GM19395 (cell line): ENCODE measurements at regions not wholly inside any gene's neighbourhood (a gene's known extent, or its start where the extent isn't known, plus 50 kb on each side); places are given as distances from the start of the nearest gene placed in this dataset.

Experiments used
- ATAC-seq: cut with Tn5 transposase; IDR thresholded peaks from one replicate; pipeline ENCODE4 v1.9.1; 2021; ENCODE audit warnings: mild to moderate bottlenecking, moderate library complexity; ENCODE audit not compliant: unreplicated experiment

- no peak for ATAC-seq
Observed at GRCh38 chr2:41958775-41959174, 89.0 kb upstream of the PKDCC start.

GRCh38 chr2:41959760-41960159 lies 88.1 kb upstream of the PKDCC start:
- ATAC-seq, result no peak

GRCh38 chr2:41962922-41963622 lies 84.7 kb upstream of the PKDCC start:
- ATAC-seq, result no peak

GRCh38 chr2:41963661-41964525 lies 83.9 kb upstream of the PKDCC start:
- no peak for ATAC-seq

- no peak for ATAC-seq
Observed at GRCh38 chr2:41965173-41965908, 82.5 kb upstream of the PKDCC start.

- no peak for ATAC-seq
Observed at GRCh38 chr2:41965909-41966295, 81.9 kb upstream of the PKDCC start.

GRCh38 chr2:41966431-41966893 lies 81.4 kb upstream of the PKDCC start:
- no peak for ATAC-seq

GRCh38 chr2:41966920-41967319 lies 80.9 kb upstream of the PKDCC start:
- no peak for ATAC-seq

GRCh38 chr2:41967476-41968181 lies 80.2 kb upstream of the PKDCC start:
- no peak for ATAC-seq

- no peak for ATAC-seq
Observed at GRCh38 chr2:41968182-41968578, 79.6 kb upstream of the PKDCC start.

- ATAC-seq, result no peak
Observed at GRCh38 chr2:41970988-41971660, 76.7 kb upstream of the PKDCC start.

- no peak for ATAC-seq
Observed at GRCh38 chr2:41972179-41972578, 75.6 kb upstream of the PKDCC start.

- ATAC-seq, result no peak
Observed at GRCh38 chr2:41972819-41973218, 75.0 kb upstream of the PKDCC start.

GRCh38 chr2:41973871-41974270 lies 74.0 kb upstream of the PKDCC start:
- ATAC-seq, result no peak

- no peak for ATAC-seq
Observed at GRCh38 chr2:41981417-41981816, 66.4 kb upstream of the PKDCC start.

GRCh38 chr2:41985573-41986095 lies 62.2 kb upstream of the PKDCC start:
- no peak for ATAC-seq

- ATAC-seq, result no peak
Observed at GRCh38 chr2:41989501-41990180, 58.2 kb upstream of the PKDCC start.

GRCh38 chr2:41990245-41990644 lies 57.6 kb upstream of the PKDCC start:
- ATAC-seq, result no peak

GRCh38 chr2:41990688-41991087 lies 57.1 kb upstream of the PKDCC start:
- ATAC-seq, result no peak
